ENCODE measurements at regions not wholly inside any gene's neighbourhood (a gene's known extent, or its start where the extent isn't known, plus 50 kb on each side); places are given as distances from the start of the nearest gene placed in this dataset.
"Not testable (repeated sequence)": the region's sequence is repeated elsewhere in the genome, so short reads cannot be mapped to it uniquely, and the experiment has no call there.

- no peak for DNase-seq
These were observed 390.8 kb downstream of the ZFHX3 start for GRCh38 chr16:72657164-72657563.

GRCh38 chr16:72654535-72654934 is 393.4 kb downstream of the ZFHX3 start:
- no peak for DNase-seq

- DNase-seq: no peak
These were observed 398.5 kb downstream of the ZFHX3 start for GRCh38 chr16:72649254-72649944.

- no peak for DNase-seq
These were observed 401.3 kb downstream of the ZFHX3 start for GRCh38 chr16:72646615-72647014.

GRCh38 chr16:72645538-72645937 is 402.4 kb downstream of the ZFHX3 start:
- DNase-seq: no peak

- no peak for DNase-seq
These were observed 403.0 kb downstream of the ZFHX3 start for GRCh38 chr16:72644911-72645310.

GRCh38 chr16:72639494-72639893 is 408.4 kb downstream of the ZFHX3 start:
- no peak for DNase-seq

GRCh38 chr16:72637306-72637705 is 410.6 kb downstream of the ZFHX3 start:
- no peak for DNase-seq

- DNase-seq: no peak
These were observed 412.2 kb downstream of the ZFHX3 start for GRCh38 chr16:72635694-72636093.

GRCh38 chr16:72635104-72635503 is 412.8 kb downstream of the ZFHX3 start:
- no peak for DNase-seq

- not testable (repeated sequence) for DNase-seq
These were observed 420.6 kb downstream of the ZFHX3 start for GRCh38 chr16:72627182-72627896.

GRCh38 chr16:72626623-72627022 is 421.3 kb downstream of the ZFHX3 start:
- no peak for DNase-seq

- no peak for DNase-seq
These were observed 426.3 kb downstream of the ZFHX3 start for GRCh38 chr16:72621651-72622050.

- DNase-seq: no peak
These were observed 427.1 kb downstream of the ZFHX3 start for GRCh38 chr16:72620853-72621252.

- no peak for DNase-seq
These were observed 427.6 kb downstream of the ZFHX3 start for GRCh38 chr16:72620348-72620747.

GRCh38 chr16:72615856-72616255 is 432.1 kb downstream of the ZFHX3 start:
- no peak for DNase-seq

GRCh38 chr16:72612718-72613117 is 435.2 kb downstream of the ZFHX3 start:
- no peak for DNase-seq

GRCh38 chr16:72612256-72612655 is 435.7 kb downstream of the ZFHX3 start:
- no peak for DNase-seq

- peak; percentile 4 to 6 for DNase-seq
These were observed 438.0 kb upstream of the PMFBP1 start for GRCh38 chr16:72609933-72610332.

GRCh38 chr16:72609066-72609465 is 437.1 kb upstream of the PMFBP1 start:
- no peak for DNase-seq

GRCh38 chr16:72604375-72604774 is 432.4 kb upstream of the PMFBP1 start:
- DNase-seq: no peak

GRCh38 chr16:72602499-72602898 is 430.5 kb upstream of the PMFBP1 start:
- DNase-seq: no peak

- DNase-seq: no peak
These were observed 426.7 kb upstream of the PMFBP1 start for GRCh38 chr16:72598696-72599095.

GRCh38 chr16:72597938-72598337 is 426.0 kb upstream of the PMFBP1 start:
- no peak for DNase-seq

GRCh38 chr16:72596373-72596772 is 424.4 kb upstream of the PMFBP1 start:
- DNase-seq: no peak
